Testis (tissue), 2 donors: ENCODE measurements at regions not wholly inside any gene's neighbourhood (a gene's known extent, or its start where the extent isn't known, plus 50 kb on each side); places are given as distances from the start of the nearest gene placed in this dataset.

Experiments
- DNase-seq: peaks from one replicate; pipeline ENCODE4 v3.0.0-alpha.2; 2019
- H3K27ac ChIP-seq, 2 donors: fragments of 200-600 bp; sonication (generic); one replicate each; pipeline ENCODE4 v1.5.1; 2019
- H3K27me3 ChIP-seq: fragments of 200-600 bp; sonication (generic); one replicate; pipeline ENCODE4 v1.5.1; 2019
- H3K36me3 ChIP-seq: fragments of 200-600 bp; sonication (generic); one replicate; pipeline ENCODE4 v1.5.1; 2017; ENCODE audit warnings: low read depth; ENCODE audit errors: missing control alignments
- H3K4me1 ChIP-seq: fragments of 200-600 bp; sonication (generic); one replicate; pipeline ENCODE4 v1.5.1; 2019
- H3K4me3 ChIP-seq, 2 donors: fragments of 200-600 bp; sonication (generic); one replicate each; pipeline ENCODE4 v1.5.1; 2017 to 2019
- H3K9me3 ChIP-seq: fragments of 200-600 bp; sonication (generic); one replicate; pipeline ENCODE4 v1.5.1; 2017
- CTCF ChIP-seq, 3 experiments: fragments of 450-650 bp in 2 of 3; fragments of 200-600 bp in 1 of 3; sonication (generic) in 1 of 3; IDR thresholded peaks; one replicate each; pipeline ENCODE4 v1.5.1; 2016 to 2019; ENCODE audit warnings: antibody characterized with exemption in 3 of 3, mild to moderate bottlenecking in 2 of 3, moderate library complexity in 1 of 3
- POLR2A ChIP-seq: fragments of 450-650 bp; IDR thresholded peaks from one replicate; pipeline ENCODE4 v1.6.1; 2017; ENCODE audit warnings: antibody characterized with exemption, mild to moderate bottlenecking, moderate library complexity
- WGBS, 2 donors: methylation state at CpG; one replicate each; pipeline ENCODE4 v1.1.5; 2018; 5-methylcytosine and 5-hydroxymethylcytosine counted together
- intact Hi-C: fragments of 100-400 bp; cut with DNase I; formaldehyde crosslinking; loops from one replicate; pipeline ENCODE4 v1.15.1; 2023; ENCODE audit warnings: low total_unique reads

- 46 to 50% methylated on average over 4 of the region's 4 CpGs for WGBS, 2 donors
- intact Hi-C loops: loop anchor here (10.0 kb wide), 1 partner anchor 909 kb away; the partner anchor contains the start of gene NETO2
- Histone ChIP-seq H3K4me3 (no peak overlapping the region), H3K27me3 (no peaks in the 10 kb centered on the region), H3K4me1 (peaks cover 26% of the 10 kb centered on the region), H3K36me3 (no peaks in the 10 kb centered on the region), H3K27ac (no peak overlapping the region), H3K9me3 (no peaks in the 10 kb centered on the region)
- no peak for TF ChIP-seq POLR2A
- TF ChIP-seq CTCF (IDR thresholded peaks at IDR 0.05): no peak
- DNase-seq: peak; percentile 84
Observed at GRCh38 chr16:48053418-48053745, 102.4 kb downstream of the ABCC12 start.

- TF ChIP-seq POLR2A (no peak), CTCF (IDR thresholded peaks at IDR 0.05) (no peak)
- no peaks in the 10 kb centered on the region for H3K36me3 ChIP-seq
- 72 to 74% methylated on average over 5 of the region's 5 CpGs for WGBS, 2 donors
- H3K9me3 ChIP-seq: no peaks in the 10 kb centered on the region
- DNase-seq: no peak
- intact Hi-C loops: loop anchor here (10.0 kb wide), 1 partner anchor 908 kb away; the partner anchor contains the start of gene NETO2
- peaks cover 26% of the 10 kb centered on the region for H3K4me1 ChIP-seq
- H3K27me3 ChIP-seq: no peaks in the 10 kb centered on the region
- no peak overlapping the region for H3K4me3 ChIP-seq
- H3K27ac ChIP-seq: no peak overlapping the region
Observed at GRCh38 chr16:48052731-48053417, 102.9 kb downstream of the ABCC12 start.

- Histone ChIP-seq H3K27me3 (no peaks in the 10 kb centered on the region), H3K4me3 (no peak overlapping the region), H3K9me3 (no peaks in the 10 kb centered on the region), H3K4me1 (peaks cover 26% of the 10 kb centered on the region), H3K27ac (no peak overlapping the region), H3K36me3 (no peaks in the 10 kb centered on the region)
- intact Hi-C loops: loop anchor here (10.0 kb wide), 1 partner anchor 906 kb away; the partner anchor contains the start of gene NETO2
- no peak for TF ChIP-seq CTCF (IDR thresholded peaks at IDR 0.05)
- TF ChIP-seq POLR2A: no peak
- WGBS, 2 donors: 93 to 95% methylated on average over 2 of the region's 2 CpGs
- no peak for DNase-seq
Observed at GRCh38 chr16:48050871-48051270, 104.9 kb downstream of the ABCC12 start.

GRCh38 chr16:48049847-48050246 is 105.9 kb downstream of the ABCC12 start:
- peaks cover 25% of the 10 kb centered on the region for H3K4me1 ChIP-seq
- no peaks in the 10 kb centered on the region for H3K36me3 ChIP-seq
- intact Hi-C loops: loop anchor here (10.0 kb wide), 1 partner anchor 905 kb away; the partner anchor contains the start of gene NETO2
- WGBS, 2 donors: 88 to 94% methylated on average over 3 of the region's 3 CpGs
- no peak for DNase-seq
- no peak for TF ChIP-seq POLR2A
- no peak for TF ChIP-seq CTCF (IDR thresholded peaks at IDR 0.05)
- H3K27ac ChIP-seq: no peak overlapping the region
- no peaks in the 10 kb centered on the region for H3K9me3 ChIP-seq
- no peaks in the 10 kb centered on the region for H3K27me3 ChIP-seq
- no peak overlapping the region for H3K4me3 ChIP-seq

- Histone ChIP-seq H3K4me1 (peaks cover 4% of the 10 kb centered on the region), H3K27me3 (no peaks in the 10 kb centered on the region)
- intact Hi-C loops: no loop called here
Observed at GRCh38 chr16:48047720-48048119, 108.1 kb downstream of the ABCC12 start.

More at GRCh38 chr16:48047720-48048119, 108.1 kb downstream of the ABCC12 start:
- DNase-seq: no peak
- no peaks in the 10 kb centered on the region for H3K36me3 ChIP-seq
- no peaks in the 10 kb centered on the region for H3K9me3 ChIP-seq
- H3K4me3 ChIP-seq: no peak overlapping the region
- TF ChIP-seq CTCF (IDR thresholded peaks at IDR 0.05) (no peak), POLR2A (no peak)
- H3K27ac ChIP-seq: no peak overlapping the region
- WGBS, 2 donors: 44 to 50% methylated on average over 3 of the region's 3 CpGs
